ENCODE measurements at regions not wholly inside any gene's neighbourhood (a gene's known extent, or its start where the extent isn't known, plus 50 kb on each side); places are given as distances from the start of the nearest gene placed in this dataset.

- TF ChIP-seq CTCF (IDR thresholded peaks at IDR 0.05; ENCODE audit: low read depth, low read length, missing input control) (no peak), GABPA (IDR thresholded peaks at IDR 0.05 in 1 of 2, conservative IDR thresholded peaks at IDR 0.05 in 1 of 2) (no peak), YY1 (IDR thresholded peaks at IDR 0.05) (no peak), RAD21 (IDR thresholded peaks at IDR 0.05) (no peak), EGR1 (IDR thresholded peaks at IDR 0.05; ENCODE audit: low read depth in 2 of 2) (no peak), TAF1 (conservative IDR thresholded peaks at IDR 0.05) (no peak), JUND (IDR thresholded peaks at IDR 0.05) (no peak), SP1 (IDR thresholded peaks at IDR 0.05) (no peak), FOXA1 (IDR thresholded peaks at IDR 0.05) (no peak)
- TF ChIP-seq, protein P1, sequence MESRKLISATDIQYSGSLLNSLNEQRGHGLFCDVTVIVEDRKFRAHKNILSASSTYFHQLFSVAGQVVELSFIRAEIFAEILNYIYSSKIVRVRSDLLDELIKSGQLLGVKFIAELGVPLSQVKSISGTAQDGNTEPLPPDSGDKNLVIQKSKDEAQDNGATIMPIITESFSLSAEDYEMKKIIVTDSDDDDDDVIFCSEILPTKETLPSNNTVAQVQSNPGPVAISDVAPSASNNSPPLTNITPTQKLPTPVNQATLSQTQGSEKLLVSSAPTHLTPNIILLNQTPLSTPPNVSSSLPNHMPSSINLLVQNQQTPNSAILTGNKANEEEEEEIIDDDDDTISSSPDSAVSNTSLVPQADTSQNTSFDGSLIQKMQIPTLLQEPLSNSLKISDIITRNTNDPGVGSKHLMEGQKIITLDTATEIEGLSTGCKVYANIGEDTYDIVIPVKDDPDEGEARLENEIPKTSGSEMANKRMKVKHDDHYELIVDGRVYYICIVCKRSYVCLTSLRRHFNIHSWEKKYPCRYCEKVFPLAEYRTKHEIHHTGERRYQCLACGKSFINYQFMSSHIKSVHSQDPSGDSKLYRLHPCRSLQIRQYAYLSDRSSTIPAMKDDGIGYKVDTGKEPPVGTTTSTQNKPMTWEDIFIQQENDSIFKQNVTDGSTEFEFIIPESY (IDR thresholded peaks at IDR 0.05): no peak
- TF ChIP-seq, protein P2, sequence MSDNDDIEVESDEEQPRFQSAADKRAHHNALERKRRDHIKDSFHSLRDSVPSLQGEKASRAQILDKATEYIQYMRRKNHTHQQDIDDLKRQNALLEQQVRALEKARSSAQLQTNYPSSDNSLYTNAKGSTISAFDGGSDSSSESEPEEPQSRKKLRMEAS (IDR thresholded peaks at IDR 0.05): no peak
- TF ChIP-seq, protein P3, sequence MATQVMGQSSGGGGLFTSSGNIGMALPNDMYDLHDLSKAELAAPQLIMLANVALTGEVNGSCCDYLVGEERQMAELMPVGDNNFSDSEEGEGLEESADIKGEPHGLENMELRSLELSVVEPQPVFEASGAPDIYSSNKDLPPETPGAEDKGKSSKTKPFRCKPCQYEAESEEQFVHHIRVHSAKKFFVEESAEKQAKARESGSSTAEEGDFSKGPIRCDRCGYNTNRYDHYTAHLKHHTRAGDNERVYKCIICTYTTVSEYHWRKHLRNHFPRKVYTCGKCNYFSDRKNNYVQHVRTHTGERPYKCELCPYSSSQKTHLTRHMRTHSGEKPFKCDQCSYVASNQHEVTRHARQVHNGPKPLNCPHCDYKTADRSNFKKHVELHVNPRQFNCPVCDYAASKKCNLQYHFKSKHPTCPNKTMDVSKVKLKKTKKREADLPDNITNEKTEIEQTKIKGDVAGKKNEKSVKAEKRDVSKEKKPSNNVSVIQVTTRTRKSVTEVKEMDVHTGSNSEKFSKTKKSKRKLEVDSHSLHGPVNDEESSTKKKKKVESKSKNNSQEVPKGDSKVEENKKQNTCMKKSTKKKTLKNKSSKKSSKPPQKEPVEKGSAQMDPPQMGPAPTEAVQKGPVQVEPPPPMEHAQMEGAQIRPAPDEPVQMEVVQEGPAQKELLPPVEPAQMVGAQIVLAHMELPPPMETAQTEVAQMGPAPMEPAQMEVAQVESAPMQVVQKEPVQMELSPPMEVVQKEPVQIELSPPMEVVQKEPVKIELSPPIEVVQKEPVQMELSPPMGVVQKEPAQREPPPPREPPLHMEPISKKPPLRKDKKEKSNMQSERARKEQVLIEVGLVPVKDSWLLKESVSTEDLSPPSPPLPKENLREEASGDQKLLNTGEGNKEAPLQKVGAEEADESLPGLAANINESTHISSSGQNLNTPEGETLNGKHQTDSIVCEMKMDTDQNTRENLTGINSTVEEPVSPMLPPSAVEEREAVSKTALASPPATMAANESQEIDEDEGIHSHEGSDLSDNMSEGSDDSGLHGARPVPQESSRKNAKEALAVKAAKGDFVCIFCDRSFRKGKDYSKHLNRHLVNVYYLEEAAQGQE (IDR thresholded peaks at IDR 0.05): no peak
Measured at GRCh38 chr3:106212665-106213222, 343.9 kb upstream of the CBLB start.

Measured in liver (tissue), 3 donors.